Activated CD4-positive, alpha-beta T cell treated with anti-CD3 and anti-CD28 coated beads, Interleukin-2, amount 50 U/mL, for 48 hours (primary cell): ENCODE measurements at regions not wholly inside any gene's neighbourhood (a gene's known extent, or its start where the extent isn't known, plus 50 kb on each side); places are given as distances from the start of the nearest gene placed in this dataset.
A peak's percentile ranks its signal among the peaks of the same experiment; 100 is the strongest.

Experiments used
- DNase-seq, 2 experiments: peaks; one replicate each; pipeline ENCODE4 v3.0.0-alpha.2; 2020

DNA sequence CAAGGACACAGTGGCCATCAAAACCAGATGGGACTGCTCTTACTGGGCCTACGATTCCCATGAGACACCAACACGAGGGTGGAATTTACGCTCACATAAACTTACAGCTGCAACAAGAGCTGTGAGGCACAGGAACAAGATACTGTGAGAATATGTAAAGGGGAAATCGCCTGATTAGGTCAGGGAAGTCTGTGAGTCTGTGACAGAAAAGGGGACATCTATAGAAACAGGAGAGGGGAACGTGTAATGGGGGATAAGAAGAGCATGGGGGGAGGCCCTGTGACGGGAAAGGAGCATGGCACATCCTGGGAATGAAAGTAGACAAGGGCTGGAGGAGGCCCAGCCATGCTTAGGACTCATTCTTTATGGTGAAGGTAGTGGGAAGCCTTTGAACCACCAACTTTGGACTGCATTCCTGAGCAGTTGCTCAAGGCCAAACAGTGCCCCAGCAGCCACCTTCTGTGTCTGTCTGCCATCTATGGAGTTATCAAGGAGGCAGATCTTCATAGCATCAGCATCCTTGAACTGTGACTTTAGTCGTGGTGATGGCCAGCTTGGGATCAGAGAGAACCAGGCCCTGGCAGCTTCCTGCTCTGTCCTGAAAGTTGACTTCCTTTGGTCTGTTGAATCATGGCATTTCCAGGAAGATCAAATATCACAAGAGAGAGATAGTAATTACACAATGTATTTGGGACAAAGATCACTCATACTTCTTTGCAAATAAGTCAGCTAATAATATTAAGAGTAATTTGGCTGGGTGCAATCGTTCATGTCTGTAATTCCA is 87.9 kb upstream of the FAM169A start:
- peak in 1 of 2 experiments; percentile 10 for DNase-seq

DNA sequence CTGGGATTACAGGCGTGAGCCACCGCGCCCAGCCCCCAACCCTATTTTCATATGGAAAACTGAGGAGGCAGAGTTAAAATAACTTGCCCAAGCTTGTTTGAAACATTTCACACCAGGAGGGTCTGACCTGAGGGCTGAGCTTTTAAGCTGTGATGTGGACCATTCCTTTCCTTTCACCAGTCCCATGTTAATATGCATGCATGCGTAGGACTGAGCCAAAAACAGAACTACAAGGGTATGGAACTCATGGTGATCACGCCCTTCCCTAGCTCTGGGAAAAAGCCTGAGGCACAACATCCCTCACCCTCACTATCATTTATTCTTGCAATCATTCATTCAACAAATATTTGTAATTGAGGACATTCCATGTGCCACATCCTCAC is 87.4 kb upstream of the FAM169A start:
- no peak for DNase-seq

DNA sequence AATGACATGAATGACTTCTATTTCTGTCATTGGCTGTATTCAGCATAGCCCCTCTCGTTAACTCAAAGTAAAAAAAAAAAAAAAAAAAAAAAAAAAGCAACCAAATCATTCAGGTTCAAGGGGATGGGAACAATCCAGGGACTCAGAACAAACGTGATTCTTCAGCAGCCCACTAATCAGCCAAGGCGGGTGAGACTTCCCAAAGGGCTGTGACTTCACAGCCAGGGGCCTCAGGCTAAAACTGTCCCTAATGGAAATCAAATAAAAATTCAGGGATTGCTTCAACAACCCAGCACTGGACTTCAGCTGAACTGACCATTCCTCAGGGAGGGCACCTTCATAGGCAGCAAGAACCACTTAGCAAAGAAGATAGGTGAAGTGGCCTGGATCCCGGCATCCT is 86.2 kb upstream of the FAM169A start:
- DNase-seq: no peak

DNA sequence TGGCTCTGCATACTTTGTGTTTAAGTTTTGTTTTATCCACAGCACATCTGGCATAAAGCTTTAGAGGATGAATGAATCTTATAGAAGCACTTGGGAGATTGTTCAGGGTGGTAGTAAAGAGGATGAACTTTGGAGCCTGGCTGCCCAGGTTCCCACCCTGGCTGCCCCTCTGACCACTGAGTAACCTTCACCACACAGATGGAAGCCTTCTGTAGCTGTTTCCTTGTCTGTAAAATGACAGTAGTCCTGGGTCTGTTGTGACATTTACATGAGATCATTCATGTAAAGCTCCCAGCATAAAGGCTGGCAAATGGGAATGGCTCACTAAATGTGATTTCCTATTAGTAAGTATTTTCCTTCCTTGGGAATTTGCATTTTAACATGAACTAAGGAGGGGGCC is 85.7 kb upstream of the FAM169A start:
- DNase-seq: no peak

DNA sequence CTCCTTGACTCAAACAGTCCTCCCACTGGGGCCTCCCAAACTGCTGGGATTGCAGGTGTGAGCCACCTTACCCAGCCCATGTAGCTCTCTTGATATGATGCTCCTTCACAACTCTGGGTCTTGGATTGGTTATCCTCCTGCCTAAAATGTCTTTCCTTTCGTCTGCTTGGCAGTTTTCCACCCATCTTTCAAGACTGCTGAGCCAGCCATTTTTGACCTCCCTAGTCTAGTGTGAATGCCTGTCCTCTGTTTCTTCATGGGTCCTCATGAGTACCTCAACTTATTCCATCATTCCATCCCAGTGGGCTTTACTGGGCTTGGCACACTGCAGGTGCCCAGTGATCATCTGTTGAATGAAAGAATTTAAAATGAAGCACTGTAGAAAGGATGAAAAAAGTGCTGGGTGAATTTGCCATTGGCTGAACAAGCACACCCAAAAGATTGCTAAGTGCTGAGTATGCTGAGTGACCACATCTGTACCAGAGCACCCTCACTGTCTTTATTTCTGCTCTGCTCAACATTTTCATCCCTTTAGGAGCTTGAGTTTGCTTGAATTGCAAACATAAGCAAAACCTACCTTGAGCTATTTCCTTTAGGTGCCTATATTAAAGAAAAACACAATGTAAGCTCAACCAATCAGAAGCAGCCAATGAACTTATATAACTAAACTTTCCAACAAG is 84.8 kb upstream of the FAM169A start:
- DNase-seq: no peak

DNA sequence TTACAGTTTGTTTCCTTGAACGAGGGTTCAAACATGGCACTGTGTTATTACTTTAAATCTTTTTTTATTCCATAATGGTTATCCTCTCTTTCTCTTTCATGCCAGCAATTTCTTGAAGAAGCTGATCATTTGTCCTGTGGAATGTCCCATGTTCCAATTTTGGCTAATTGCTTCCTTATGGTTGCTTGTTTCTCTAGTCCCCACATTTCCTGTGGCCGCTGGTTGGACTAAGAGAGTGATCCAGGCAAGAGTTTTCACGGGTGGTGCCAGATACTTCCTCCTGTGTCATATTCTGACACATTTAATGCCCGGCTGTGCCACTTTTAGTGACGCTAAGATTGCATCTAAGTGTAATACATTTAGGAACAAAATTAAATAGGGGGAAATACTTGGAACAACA is 83.8 kb upstream of the FAM169A start:
- no peak for DNase-seq

DNA sequence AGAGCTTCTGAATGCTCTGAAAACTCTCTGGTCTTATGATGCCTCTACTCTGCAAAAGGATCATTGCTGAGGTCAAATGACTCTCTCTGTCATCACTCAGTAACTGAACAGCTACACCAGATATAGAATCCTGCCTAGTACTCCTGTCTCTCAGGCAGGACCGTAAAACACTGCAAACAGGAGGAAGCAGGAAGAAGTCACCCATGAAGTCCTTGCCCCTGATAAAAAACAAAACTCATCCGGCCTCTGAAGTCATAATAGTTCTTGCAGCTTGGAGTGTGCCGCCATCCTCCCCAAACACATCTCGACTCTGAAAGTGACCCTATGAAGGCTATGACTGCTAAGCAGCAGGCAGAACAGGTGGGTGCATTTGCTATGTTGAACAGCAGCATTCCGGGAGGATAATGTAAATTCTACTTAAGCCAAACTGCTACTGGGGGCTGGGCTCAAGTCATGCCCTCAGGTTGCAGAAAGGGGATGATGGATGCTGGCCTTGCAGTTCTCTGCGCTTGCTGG is 81.9 kb upstream of the FAM169A start:
- DNase-seq: no peak

DNA sequence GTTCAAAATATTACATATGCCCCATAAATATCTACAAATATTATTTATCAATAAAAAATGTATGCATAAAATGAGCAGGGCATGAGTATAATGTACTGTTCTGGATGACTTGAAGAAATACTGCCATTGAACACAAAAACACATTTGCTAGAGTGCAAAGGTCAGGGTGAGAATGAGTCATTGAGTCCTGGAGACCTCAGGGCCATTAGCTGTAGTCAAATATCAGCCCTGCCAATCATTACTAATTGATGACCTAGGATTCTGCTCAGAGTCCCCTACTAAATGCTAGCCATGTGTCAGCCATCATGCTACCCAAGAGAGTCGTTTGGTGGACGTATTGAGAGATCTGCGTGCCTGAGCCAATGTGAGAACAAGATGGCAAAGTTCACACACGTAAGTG is 80.3 kb upstream of the FAM169A start:
- DNase-seq: no peak

DNA sequence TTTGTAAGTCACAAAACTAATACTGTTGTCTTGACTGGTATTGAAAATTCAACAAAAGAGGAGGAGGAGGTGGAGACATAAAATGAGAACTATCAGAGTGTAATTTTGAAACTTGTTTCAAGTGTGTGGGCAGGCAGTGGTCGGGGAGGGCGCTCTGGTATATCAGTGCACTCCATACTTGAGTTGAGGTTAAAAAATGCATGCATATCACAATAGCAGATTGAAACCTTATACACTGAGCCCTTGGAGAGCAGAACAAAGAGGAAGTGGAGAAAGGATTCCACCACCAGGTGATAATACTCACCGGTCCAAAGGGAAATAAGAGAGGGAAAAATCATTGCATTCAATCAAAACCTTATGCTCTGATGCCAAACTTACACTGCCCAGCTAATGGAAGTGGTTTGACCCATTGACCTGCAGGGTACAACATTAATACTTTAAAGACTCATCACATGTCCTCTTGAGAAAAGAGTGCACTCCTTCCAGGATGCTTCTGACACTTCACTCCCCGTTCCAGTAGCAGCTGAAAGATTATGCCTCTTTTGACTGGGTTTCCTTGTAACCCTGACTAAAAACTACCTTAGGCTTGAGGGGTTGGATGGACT is 79.5 kb upstream of the FAM169A start:
- peak; percentile 45 to 58 for DNase-seq

DNA sequence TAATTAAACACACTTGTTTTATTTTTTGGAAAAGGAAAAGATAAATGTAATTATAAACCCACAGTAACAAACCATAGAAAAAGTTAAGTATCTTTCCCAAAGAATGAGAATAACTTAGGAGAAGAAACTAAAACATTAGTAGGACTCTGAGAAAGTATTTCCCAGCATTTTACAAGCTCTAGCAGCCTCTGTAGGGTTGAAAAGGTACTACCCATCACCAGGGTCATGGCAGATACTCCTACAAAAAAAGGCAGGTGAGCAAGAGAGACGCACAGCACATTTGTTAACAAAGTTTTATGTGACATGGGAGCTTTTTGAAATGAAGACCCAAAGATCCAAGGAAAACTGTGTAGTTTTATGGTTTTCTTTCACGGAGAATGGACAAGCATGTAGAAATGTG is 77.7 kb upstream of the FAM169A start:
- DNase-seq: no peak

DNA sequence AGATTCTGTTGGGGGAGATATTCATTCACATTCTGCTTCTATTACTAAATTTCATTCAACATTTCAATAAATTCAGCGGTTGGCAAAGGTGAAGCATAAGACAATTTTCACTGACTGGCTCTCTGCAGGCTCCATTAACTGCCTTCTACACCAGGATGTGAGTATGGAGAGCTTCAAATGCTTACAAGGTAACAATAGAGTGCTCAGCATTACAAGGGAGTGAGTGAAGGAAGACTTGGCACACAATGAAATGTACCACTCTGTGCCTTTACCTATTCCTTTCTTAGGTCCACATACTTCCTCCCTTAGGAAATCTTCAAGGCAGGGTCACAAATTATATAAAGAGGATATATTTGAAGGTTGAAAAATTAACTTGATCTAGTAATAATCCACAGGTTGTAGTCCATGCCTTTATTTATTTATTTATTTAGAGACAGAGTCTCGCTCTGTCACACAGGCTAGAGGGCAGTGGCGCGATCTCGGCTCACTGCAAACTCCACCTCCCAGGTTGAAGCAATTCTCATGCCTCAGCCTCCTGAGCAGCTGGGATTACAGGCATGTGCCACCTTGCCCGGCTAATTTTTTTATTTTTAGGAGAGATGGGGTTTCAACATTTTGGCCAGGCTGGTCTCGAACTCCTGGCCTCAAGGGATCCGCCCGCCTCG is 76.6 kb upstream of the FAM169A start:
- DNase-seq: no peak

DNA sequence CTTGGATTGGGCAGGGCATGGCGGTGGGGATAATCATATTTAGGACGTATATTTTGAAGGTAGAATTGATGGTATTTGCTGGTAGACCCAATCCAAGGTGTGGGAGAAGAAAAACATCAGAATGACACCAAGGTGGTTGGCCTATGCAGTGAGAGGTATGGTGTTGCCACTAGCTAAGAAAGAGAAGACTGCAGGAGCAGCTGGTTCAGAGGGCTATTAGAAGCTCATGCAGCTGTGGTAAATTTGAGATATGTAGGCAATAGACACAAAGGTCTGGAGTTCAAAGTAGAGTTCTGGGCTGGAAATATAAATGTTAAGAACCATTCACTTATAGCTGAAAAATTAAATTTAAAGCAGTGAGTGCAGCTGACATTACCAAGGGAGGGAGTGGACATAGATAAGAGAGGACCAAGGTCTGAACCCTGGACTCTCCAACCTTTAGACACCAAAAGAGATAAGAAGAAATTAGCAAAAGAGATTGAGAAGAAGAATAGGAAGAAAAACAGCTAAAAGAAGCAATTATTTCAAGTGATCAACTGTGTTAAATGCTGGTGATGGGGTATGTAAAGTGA is 74.7 kb upstream of the FAM169A start:
- no peak for DNase-seq

DNA sequence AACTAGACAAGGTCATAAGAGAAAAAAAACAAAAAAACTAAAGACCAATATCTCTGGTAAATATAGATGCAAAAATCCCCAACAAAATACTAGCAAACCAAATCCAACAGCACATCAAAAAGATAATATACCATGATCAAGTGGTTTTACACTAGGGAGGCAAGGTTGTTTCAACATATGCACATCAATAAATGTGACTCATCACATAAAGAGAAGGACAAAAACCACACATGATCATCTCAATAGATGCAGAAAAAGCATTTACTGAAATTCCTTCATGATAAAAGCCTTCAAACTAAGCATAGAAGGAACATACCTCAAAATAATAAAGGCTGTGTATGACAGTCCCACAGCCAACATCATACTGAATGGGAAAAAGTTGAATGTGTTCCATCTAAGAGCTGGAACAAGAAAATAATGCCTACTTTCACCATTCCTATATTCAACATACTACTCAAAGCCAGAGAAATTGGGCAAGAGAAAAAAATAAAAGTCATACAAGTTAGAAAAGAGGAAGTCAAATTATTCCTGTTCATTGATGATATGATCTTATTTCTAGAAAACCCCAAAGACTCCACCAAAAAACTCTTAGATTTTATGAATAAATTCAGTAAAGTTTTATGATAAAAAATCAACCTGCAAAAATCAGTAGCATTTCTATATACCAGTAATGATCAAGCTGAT is 72.2 kb upstream of the FAM169A start:
- DNase-seq: no peak

DNA sequence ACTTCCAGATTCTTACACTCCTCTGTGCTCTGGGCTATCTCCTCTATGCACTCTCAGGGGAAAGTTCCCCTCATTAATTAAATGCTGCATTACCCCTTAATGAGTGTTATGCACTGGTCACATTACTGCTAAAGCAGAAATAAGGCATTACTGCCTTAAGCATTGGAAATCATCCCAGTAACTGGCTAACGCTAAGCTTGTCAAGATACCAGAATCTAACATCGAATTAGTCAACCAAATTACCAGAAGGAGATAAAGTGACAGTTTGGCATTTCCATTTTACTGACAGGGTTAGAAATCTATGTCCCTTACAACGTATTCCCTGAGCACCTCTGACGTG is 69.5 kb upstream of the FAM169A start:
- DNase-seq: no peak

DNA sequence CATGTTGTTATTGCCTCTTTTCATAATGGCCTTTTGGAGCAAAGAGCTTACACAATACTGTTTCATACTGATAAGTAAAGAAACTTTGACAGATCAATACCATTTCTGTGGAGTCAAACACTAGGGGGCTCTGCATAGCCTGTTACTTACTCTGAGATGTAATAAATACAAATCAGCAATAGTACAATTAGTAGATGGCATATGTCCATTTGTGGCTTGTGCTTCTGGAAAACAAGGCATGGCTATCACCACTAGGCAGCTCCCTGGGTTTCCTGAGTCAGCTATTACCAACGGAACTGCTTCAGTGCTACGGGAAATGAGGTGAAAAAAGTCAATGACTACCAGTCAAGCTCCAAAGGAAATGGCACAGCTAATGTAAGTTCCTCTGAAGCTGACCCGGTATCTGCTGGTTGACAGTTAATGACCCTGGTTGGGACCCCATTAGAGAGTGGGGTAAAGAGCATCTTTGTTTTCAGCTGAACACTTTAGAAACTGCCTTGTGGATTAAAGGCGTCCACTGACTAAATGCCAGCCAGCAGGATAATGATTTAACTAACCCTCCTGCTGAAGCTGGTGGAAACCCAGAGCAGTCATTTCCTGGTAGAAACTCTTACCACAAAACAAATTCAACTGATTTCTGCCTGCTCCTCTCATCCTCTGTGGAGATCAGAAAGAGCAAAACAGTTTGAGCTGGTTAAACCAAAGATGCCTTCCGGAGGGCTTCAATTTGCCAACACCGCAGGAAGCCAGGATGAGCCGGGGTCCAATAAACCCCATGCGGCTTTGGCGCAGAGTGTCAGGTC is 69.0 kb upstream of the FAM169A start:
- peak; percentile 23 to 29 for DNase-seq

DNA sequence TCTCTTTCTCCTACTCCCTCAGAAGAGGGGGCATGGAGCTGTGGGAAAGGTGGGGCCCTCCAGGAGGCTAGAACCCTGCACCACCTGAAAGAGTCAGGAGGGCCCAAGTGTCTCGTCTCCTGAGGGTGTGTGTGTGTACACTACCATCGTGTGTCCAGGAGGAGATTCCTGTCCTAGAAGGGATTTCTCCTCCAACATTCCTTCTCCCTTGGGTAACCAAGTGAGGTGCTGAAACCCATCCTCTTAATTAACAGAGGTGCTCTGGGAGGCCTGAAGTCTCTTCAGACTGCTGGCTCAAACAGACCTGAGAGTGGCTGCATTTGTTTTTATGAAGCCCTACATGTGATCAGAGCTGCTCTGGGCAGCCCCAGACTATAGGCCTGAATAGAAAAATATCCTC is 61.1 kb upstream of the FAM169A start:
- DNase-seq: no peak

DNA sequence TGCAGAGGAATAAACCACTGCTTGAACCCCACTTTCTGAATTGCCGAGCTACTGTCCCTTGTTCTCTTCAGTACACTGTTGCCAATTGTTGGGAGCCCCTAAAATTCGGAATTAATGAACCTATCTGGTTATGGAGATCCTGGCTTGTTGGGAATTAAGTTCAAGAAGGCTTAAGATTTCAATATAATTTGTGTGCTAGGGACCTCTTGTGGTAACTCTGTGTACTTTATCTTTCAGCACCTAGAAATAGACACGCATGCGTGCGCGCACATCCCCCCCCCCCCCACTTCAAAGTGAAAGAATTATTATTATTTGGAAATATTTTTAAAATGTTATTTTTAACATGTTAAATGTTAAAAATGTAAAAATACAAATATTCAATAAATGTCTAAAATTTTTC is 53.3 kb upstream of the FAM169A start:
- DNase-seq: no peak

DNA sequence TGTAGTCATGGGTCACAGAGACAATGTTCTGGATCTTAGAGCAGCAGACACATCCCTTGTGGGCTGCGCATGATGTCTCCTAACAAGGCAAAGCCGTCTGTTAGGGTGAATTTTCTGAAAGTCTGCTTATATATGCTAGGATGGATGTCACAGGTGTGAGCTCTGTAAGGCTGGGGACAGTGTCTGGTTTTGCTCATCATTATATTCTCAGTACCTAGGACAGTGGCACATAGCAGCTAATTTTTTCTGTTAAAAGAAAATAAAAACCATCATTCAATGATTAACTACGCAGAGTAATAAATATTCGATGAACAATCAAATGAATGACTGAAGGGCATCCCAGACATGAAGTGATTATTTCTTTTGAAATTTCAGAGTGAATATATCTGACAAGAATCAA is 52.9 kb upstream of the FAM169A start:
- no peak for DNase-seq

DNA sequence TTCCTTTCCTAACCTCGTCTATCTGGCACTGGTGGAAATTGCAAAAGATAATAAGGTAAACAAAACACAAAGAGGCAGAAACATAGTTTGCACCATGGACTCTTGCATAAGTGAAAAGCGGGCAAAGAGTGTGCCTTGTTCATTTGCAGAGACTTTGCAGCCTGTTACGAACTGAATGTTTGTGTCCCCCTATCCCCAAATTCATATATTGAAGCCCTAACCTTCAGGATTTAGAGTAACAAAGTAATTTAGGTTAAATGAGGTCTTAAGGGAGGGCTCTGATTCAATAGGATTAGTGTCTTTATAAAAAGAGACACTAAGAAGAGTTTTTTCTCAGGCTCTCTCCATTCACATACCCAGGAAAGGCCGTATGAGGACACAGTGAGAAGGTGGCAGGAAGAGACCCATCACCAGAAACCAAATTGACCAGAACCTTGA is 52.1 kb upstream of the FAM169A start:
- DNase-seq: no peak

DNA sequence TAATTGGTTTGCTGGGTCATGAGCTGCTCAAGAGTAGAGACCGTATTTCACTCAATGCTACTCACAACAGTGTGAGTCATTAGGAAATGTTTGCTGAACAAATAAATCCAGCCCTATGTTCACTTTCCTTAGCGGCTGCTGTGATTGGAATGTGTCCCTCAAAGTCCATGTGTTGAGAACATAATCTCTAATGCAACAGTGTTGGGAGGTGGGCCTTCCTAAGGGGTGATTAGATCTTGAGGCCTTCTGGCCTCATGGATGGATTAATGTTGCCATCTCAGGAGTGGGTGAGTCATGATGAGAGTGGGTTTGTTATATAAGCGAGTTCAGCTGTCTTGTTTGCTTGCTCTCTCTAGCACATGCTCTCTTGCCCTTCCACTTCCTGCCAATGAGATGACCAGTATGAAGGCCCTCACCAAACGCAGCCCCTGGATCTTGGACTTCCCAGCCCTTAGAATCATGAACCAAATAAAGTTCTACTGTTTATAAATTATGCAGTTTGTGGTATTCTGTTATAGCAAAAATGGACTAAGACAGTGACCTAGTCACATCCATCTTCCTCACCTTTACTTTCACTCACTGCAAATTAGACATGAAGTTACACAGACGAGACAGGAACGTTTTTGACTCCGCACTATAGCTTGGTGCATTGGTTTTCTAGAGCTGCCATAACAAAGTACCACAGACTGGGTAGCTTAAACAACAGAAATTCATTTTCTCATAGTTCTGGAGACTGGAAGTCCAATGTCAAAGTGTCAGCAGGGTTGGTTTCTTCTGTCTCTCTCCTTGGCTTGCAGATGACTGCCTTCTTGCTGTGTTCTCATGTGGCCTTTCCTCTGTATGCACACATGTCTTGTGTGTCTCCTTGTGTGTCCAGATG is 50.9 kb upstream of the FAM169A start:
- DNase-seq: no peak
